HEK293 (cell line): ENCODE measurements at regions not wholly inside any gene's neighbourhood (a gene's known extent, or its start where the extent isn't known, plus 50 kb on each side); places are given as distances from the start of the nearest gene placed in this dataset.

Experiments used
- CTCF ChIA-PET: fragments of 350-600 bp; formaldehyde crosslinking; extraction: SDS; loops from one replicate; lab custom pipeline; 2021; ENCODE audit warnings: antibody characterized with exemption; lab: Yijun Ruan, JAX
- POLR2A ChIA-PET: fragments of 300-600 bp; formaldehyde crosslinking; extraction: SDS; loops from one replicate; lab custom pipeline; 2020; ENCODE audit warnings: antibody characterized with exemption, inconsistent platforms; lab: Yijun Ruan, JAX
- H3K27ac ChIP-seq: fragments of 200-500 bp; sonication (Bioruptor generic); 2 replicates; pipeline ENCODE4 v1.5.1; 2014; ENCODE audit warnings: low read depth, low read length, control low read depth, inconsistent platforms; ENCODE audit errors: extremely low read depth
- H3K36me3 ChIP-seq, 2 experiments: fragments of 200-500 bp in 1 of 2; sonication (Bioruptor generic) in 1 of 2; 1 replicate in 1 of 2; 2 replicates in 1 of 2; pipeline ENCODE4 v1.5.1; 2014 to 2017; ENCODE audit warnings: inconsistent platforms in 2 of 2, low read length in 2 of 2; ENCODE audit not compliant: control insufficient read depth in 2 of 2, insufficient read depth in 1 of 2
- H3K4me1 ChIP-seq: fragments of 200-500 bp; sonication (Bioruptor generic); 2 replicates; pipeline ENCODE4 v1.5.1; 2014; ENCODE audit warnings: mild to moderate bottlenecking, low read length, inconsistent platforms; ENCODE audit not compliant: control insufficient read depth, insufficient read depth
- H3K4me3 ChIP-seq: 2 replicates; pipeline ENCODE4 v1.5.1; 2011; ENCODE audit warnings: low read depth, mild to moderate bottlenecking, control low read depth, low read length, moderate library complexity
- H3K9me3 ChIP-seq: fragments of 200-500 bp; sonication (Bioruptor generic); 2 replicates; pipeline ENCODE4 v1.5.1; 2014; ENCODE audit warnings: low read depth, low read length, inconsistent platforms; ENCODE audit not compliant: control insufficient read depth, insufficient read depth
- ATF2 ChIP-seq: fragments of 450-650 bp; formaldehyde crosslinking; IDR thresholded peaks from 2 replicates; pipeline ENCODE4 v1.5.1; 2016; ENCODE audit warnings: missing biosample characterization, missing genetic modification characterization, low read depth
- BCL6B ChIP-seq: fragments of 450-650 bp; formaldehyde crosslinking; IDR thresholded peaks from 2 replicates; pipeline ENCODE4 v1.5.1; 2017; ENCODE audit warnings: missing biosample characterization, missing genetic modification characterization
- GLI2 ChIP-seq: fragments of 450-650 bp; formaldehyde crosslinking; IDR thresholded peaks from 2 replicates; pipeline ENCODE4; 2017; ENCODE audit warnings: missing biosample characterization, missing genetic modification characterization, low read depth, borderline replicate concordance
- GLIS1 ChIP-seq: fragments of 450-650 bp; formaldehyde crosslinking; IDR thresholded peaks from 2 replicates; pipeline ENCODE4 v1.5.1; 2016; ENCODE audit warnings: missing biosample characterization, missing genetic modification characterization
- HIC1 ChIP-seq: fragments of 450-650 bp; formaldehyde crosslinking; IDR thresholded peaks from 2 replicates; pipeline ENCODE4 v1.5.1; 2016; ENCODE audit warnings: missing biosample characterization, missing genetic modification characterization
- KLF7 ChIP-seq: fragments of 450-650 bp; formaldehyde crosslinking; IDR thresholded peaks from 2 replicates; pipeline ENCODE4 v1.5.1; 2016; ENCODE audit warnings: missing biosample characterization, missing genetic modification characterization, borderline replicate concordance
- MYNN ChIP-seq: fragments of 450-650 bp; formaldehyde crosslinking; IDR thresholded peaks from 2 replicates; pipeline ENCODE4 v1.5.1; 2016; ENCODE audit warnings: missing biosample characterization, missing genetic modification characterization, borderline replicate concordance
- PRDM10 ChIP-seq: fragments of 450-650 bp; formaldehyde crosslinking; IDR thresholded peaks from 2 replicates; pipeline ENCODE4 v1.5.1; 2016; ENCODE audit warnings: missing biosample characterization, missing genetic modification characterization
- SP3 ChIP-seq: fragments of 450-650 bp; formaldehyde crosslinking; IDR thresholded peaks from 2 replicates; pipeline ENCODE4 v1.5.1; 2016; ENCODE audit warnings: missing biosample characterization, missing genetic modification characterization
- YY2 ChIP-seq: fragments of 450-650 bp; formaldehyde crosslinking; IDR thresholded peaks from 2 replicates; pipeline ENCODE4 v1.5.1; 2016; ENCODE audit warnings: missing biosample characterization, missing genetic modification characterization
- ZBTB1 ChIP-seq: fragments of 450-650 bp; formaldehyde crosslinking; IDR thresholded peaks from 2 replicates; pipeline ENCODE4 v1.5.1; 2016; ENCODE audit warnings: missing biosample characterization, missing genetic modification characterization
- ZNF133 ChIP-seq: fragments of 450-650 bp; formaldehyde crosslinking; IDR thresholded peaks from 2 replicates; pipeline ENCODE4 v1.5.1; 2016; ENCODE audit warnings: missing biosample characterization, missing genetic modification characterization
- ZNF23 ChIP-seq: fragments of 450-650 bp; formaldehyde crosslinking; IDR thresholded peaks from 2 replicates; pipeline ENCODE4 v1.5.1; 2016; ENCODE audit warnings: missing biosample characterization, missing genetic modification characterization, borderline replicate concordance
- ZNF26 ChIP-seq: fragments of 450-650 bp; formaldehyde crosslinking; IDR thresholded peaks from 2 replicates; pipeline ENCODE4 v1.5.1; 2016; ENCODE audit warnings: missing biosample characterization, missing genetic modification characterization
- ZNF266 ChIP-seq: fragments of 450-650 bp; formaldehyde crosslinking; IDR thresholded peaks from 2 replicates; pipeline ENCODE4 v1.5.1; 2016; ENCODE audit warnings: missing biosample characterization, missing genetic modification characterization, low read depth
- ZNF37A ChIP-seq: fragments of 450-650 bp; IDR thresholded peaks from 2 replicates; pipeline ENCODE4 v1.5.1; 2018; ENCODE audit warnings: missing biosample characterization, missing genetic modification characterization
- ZNF707 ChIP-seq: fragments of 450-650 bp; formaldehyde crosslinking; IDR thresholded peaks from 2 replicates; pipeline ENCODE4 v1.5.1; 2016; ENCODE audit warnings: missing biosample characterization, missing genetic modification characterization
- ZNF837 ChIP-seq: fragments of 450-650 bp; formaldehyde crosslinking; IDR thresholded peaks from 2 replicates; pipeline ENCODE4 v1.5.1; 2016; ENCODE audit warnings: missing biosample characterization, missing genetic modification characterization
- ZSCAN30 ChIP-seq: fragments of 450-650 bp; IDR thresholded peaks from 2 replicates; pipeline ENCODE4 v1.5.1; 2018; ENCODE audit warnings: missing biosample characterization, mild to moderate bottlenecking, missing genetic modification characterization, moderate library complexity

GRCh38 chr2:40579247-40579646 is 127.4 kb upstream of the SLC8A1 start:
- CTCF ChIA-PET, result no interaction called here
- no peaks in the 10 kb centered on the region for H3K9me3 ChIP-seq
- no peaks in the 10 kb centered on the region for H3K36me3 ChIP-seq
- TF ChIP-seq ZBTB1 (tag by site-specific recombination) (no peak), YY2 (tag by site-specific recombination) (no peak), ZNF837 (tag by site-specific recombination) (no peak), PRDM10 (tag by site-specific recombination) (no peak)
- POLR2A ChIA-PET, result no interaction called here
- H3K27ac ChIP-seq, result no peak overlapping the region
- no peaks in the 10 kb centered on the region for H3K4me1 ChIP-seq
- no peak overlapping the region for H3K4me3 ChIP-seq

GRCh38 chr2:40584432-40584831 is 132.5 kb upstream of the SLC8A1 start:
- Histone ChIP-seq H3K36me3 (no peaks in the 10 kb centered on the region), H3K4me3 (no peak overlapping the region), H3K9me3 (no peaks in the 10 kb centered on the region), H3K27ac (no peak overlapping the region), H3K4me1 (no peaks in the 10 kb centered on the region)
- TF ChIP-seq HIC1 (tag by site-specific recombination) (no peak), ZNF26 (no peak), SP3 (tag by site-specific recombination) (no peak), ATF2 (tag by site-specific recombination) (no peak), GLIS1 (no peak), ZNF133 (no peak), ZNF266 (no peak), ZNF23 (tag by site-specific recombination) (no peak), GLI2 (tag by site-specific recombination) (no peak), MYNN (tag by site-specific recombination) (no peak), ZNF37A (tag by site-specific recombination) (no peak), ZNF707 (tag by site-specific recombination) (no peak), BCL6B (tag by site-specific recombination) (no peak), KLF7 (tag by site-specific recombination) (no peak), ZSCAN30 (no peak)
- CTCF ChIA-PET, result interaction anchor here (0.5 kb wide), 1 partner anchor 91 kb away, joined by 5 read pairs; no protein-coding TSS in a partner anchor
- POLR2A ChIA-PET, result no interaction called here
